ENCODE measurements at regions not wholly inside any gene's neighbourhood (a gene's known extent, or its start where the extent isn't known, plus 50 kb on each side); places are given as distances from the start of the nearest gene placed in this dataset.
"Not testable (repeated sequence)": the region's sequence is repeated elsewhere in the genome, so short reads cannot be mapped to it uniquely, and the experiment has no call there.

- DNase-seq (ENCODE audit: extremely low spot score, insufficient read length, low read depth) (no peak), FAIRE-seq (no peak)
Observed at GRCh38 chr13:69287050-69287698, 820.5 kb upstream of the ATXN8OS start.

- DNase-seq (ENCODE audit: extremely low spot score, insufficient read length, low read depth), result no peak
- no peak for FAIRE-seq
Observed at GRCh38 chr13:69283837-69284236, 823.8 kb upstream of the ATXN8OS start.

GRCh38 chr13:69283301-69283700, 824.3 kb upstream of the ATXN8OS start:
- no peak for DNase-seq (ENCODE audit: extremely low spot score, insufficient read length, low read depth)
- no peak for FAIRE-seq

- no peak for FAIRE-seq
Observed at GRCh38 chr13:69280399-69280798, 827.2 kb upstream of the ATXN8OS start.

GRCh38 chr13:69279213-69279612, 828.4 kb upstream of the ATXN8OS start:
- FAIRE-seq (no peak), DNase-seq (ENCODE audit: extremely low spot score, insufficient read length, low read depth) (no peak)

More at GRCh38 chr13:69280399-69280798, 827.2 kb upstream of the ATXN8OS start:
- DNase-seq (ENCODE audit: extremely low spot score, insufficient read length, low read depth), result no peak

- no peak for FAIRE-seq
- DNase-seq (ENCODE audit: extremely low spot score, insufficient read length, low read depth), result no peak
Observed at GRCh38 chr13:69274231-69274630, 833.4 kb upstream of the ATXN8OS start.

GRCh38 chr13:69264362-69265334, 843.0 kb upstream of the ATXN8OS start:
- DNase-seq (ENCODE audit: extremely low spot score, insufficient read length, low read depth), result no peak
- FAIRE-seq, result no peak

- DNase-seq (ENCODE audit: extremely low spot score, insufficient read length, low read depth) (no peak), FAIRE-seq (no peak)
Observed at GRCh38 chr13:69243366-69243765, 864.3 kb upstream of the ATXN8OS start.

GRCh38 chr13:69234171-69234570, 873.5 kb upstream of the ATXN8OS start:
- FAIRE-seq (no peak), DNase-seq (ENCODE audit: extremely low spot score, insufficient read length, low read depth) (no peak)

- no peak for DNase-seq (ENCODE audit: extremely low spot score, insufficient read length, low read depth)
- no peak for FAIRE-seq
Observed at GRCh38 chr13:69226427-69226826, 881.2 kb upstream of the ATXN8OS start.

GRCh38 chr13:69221633-69222498, 885.8 kb upstream of the ATXN8OS start:
- not testable (repeated sequence) for FAIRE-seq; DNase-seq (ENCODE audit: extremely low spot score, insufficient read length, low read depth)

- FAIRE-seq (no peak), DNase-seq (ENCODE audit: extremely low spot score, insufficient read length, low read depth) (no peak)
Observed at GRCh38 chr13:69213396-69213795, 894.2 kb upstream of the ATXN8OS start.

GRCh38 chr13:69204620-69205019, 903.0 kb upstream of the ATXN8OS start:
- DNase-seq (ENCODE audit: extremely low spot score, insufficient read length, low read depth) (no peak), FAIRE-seq (no peak)

GRCh38 chr13:69202996-69203395, 904.6 kb upstream of the ATXN8OS start:
- DNase-seq (ENCODE audit: extremely low spot score, insufficient read length, low read depth) (no peak), FAIRE-seq (no peak)

GRCh38 chr13:69199664-69200063, 908.0 kb upstream of the ATXN8OS start:
- FAIRE-seq (no peak), DNase-seq (ENCODE audit: extremely low spot score, insufficient read length, low read depth) (no peak)

- FAIRE-seq, result no peak
- no peak for DNase-seq (ENCODE audit: extremely low spot score, insufficient read length, low read depth)
Observed at GRCh38 chr13:69198706-69199105, 908.9 kb upstream of the ATXN8OS start.

GRCh38 chr13:69194130-69194529, 913.5 kb upstream of the ATXN8OS start:
- DNase-seq (ENCODE audit: extremely low spot score, insufficient read length, low read depth) (no peak), FAIRE-seq (no peak)

- no peak for FAIRE-seq
- no peak for DNase-seq (ENCODE audit: extremely low spot score, insufficient read length, low read depth)
Observed at GRCh38 chr13:69180034-69180433, 927.6 kb upstream of the ATXN8OS start.

GRCh38 chr13:69178000-69178399, 929.6 kb upstream of the ATXN8OS start:
- DNase-seq (ENCODE audit: extremely low spot score, insufficient read length, low read depth), result no peak
- FAIRE-seq, result no peak

GRCh38 chr13:69168436-69168835, 939.2 kb upstream of the ATXN8OS start:
- DNase-seq (ENCODE audit: extremely low spot score, insufficient read length, low read depth) (no peak), FAIRE-seq (no peak)
